HepG2 (cell line): ENCODE measurements at regions not wholly inside any gene's neighbourhood (a gene's known extent, or its start where the extent isn't known, plus 50 kb on each side); places are given as distances from the start of the nearest gene placed in this dataset.

ENCODE experiments used
- ATAC-seq: fragments of 200-7000 bp; cut with Tn5 transposase; 3 replicates; pipeline ENCODE4 v1.9.1; 2020; ENCODE audit warnings: mild to moderate bottlenecking, moderate library complexity
- BruUV-seq: library from RNA; stranded (reverse); fragments of 400-500 nt; replicated peaks from 2 replicates; lab custom pipeline; 2021; lab: Mats Ljungman, UMichigan
- CTCF ChIA-PET: fragments of 300-600 bp; formaldehyde crosslinking; extraction: SDS; loops from one replicate; lab custom pipeline; 2021; ENCODE audit warnings: low total read pairs, inconsistent platforms, low intra/inter-chr PET ratio; lab: Yijun Ruan, JAX
- POLR2A ChIA-PET: fragments of 350-600 bp; sonication (Branson Sonifier 250); formaldehyde crosslinking; loops from one replicate; lab custom pipeline; 2020; ENCODE audit warnings: antibody characterized with exemption, inconsistent platforms; lab: Yijun Ruan, JAX
- DNase-seq: peaks from one replicate; pipeline ENCODE4 v3.0.0-alpha.2; 2015; ENCODE audit warnings: low spot score
- FAIRE-seq: peaks from 3 replicates; lab custom pipeline; 2011; peaks lifted over from hg19 to GRCh38; lab: Jason Lieb, UNC
- H2AFZ ChIP-seq: one replicate; pipeline ENCODE4 v1.6.1; 2011; ENCODE audit warnings: low read length, inconsistent platforms
- H3K27ac ChIP-seq: fragments of 300-600 bp; 3 replicates; pipeline ENCODE4 v1.8.0; 2011; ENCODE audit warnings: mixed run types, mild to moderate bottlenecking, mixed read lengths, low read length, inconsistent platforms; ENCODE audit not compliant: insufficient read depth; ENCODE audit errors: extremely low read length
- H3K27me3 ChIP-seq, 2 experiments: fragments of 200-600 bp in 1 of 2; 2 replicates in 1 of 2; 3 replicates in 1 of 2; pipeline versions ENCODE4 v1.6.0 to v1.8.0; 2011; ENCODE audit warnings: low read length in 2 of 2, mild to moderate bottlenecking in 2 of 2, moderate library complexity in 2 of 2, inconsistent platforms in 1 of 2; ENCODE audit not compliant: insufficient read depth in 2 of 2, control insufficient read depth in 1 of 2
- H3K36me3 ChIP-seq, 2 experiments: fragments of 200-600 bp in 1 of 2; replicated peaks in 1 of 2; 2 replicates in 1 of 2; 3 replicates in 1 of 2; pipeline versions ENCODE4 v1.5.1 to v1.8.0; 2011; ENCODE audit warnings: low read length in 2 of 2, inconsistent platforms in 1 of 2; ENCODE audit not compliant: insufficient read depth in 2 of 2, control insufficient read depth in 1 of 2
- H3K4me1 ChIP-seq: 2 replicates; pipeline ENCODE4 v1.5.1; 2012; ENCODE audit warnings: low read length, inconsistent platforms; ENCODE audit not compliant: insufficient read depth
- H3K4me2 ChIP-seq: 2 replicates; pipeline ENCODE4 v1.6.0; 2011; ENCODE audit warnings: low read depth, low read length, inconsistent platforms
- H3K4me3 ChIP-seq, 3 experiments: fragments of 200-600 bp in 1 of 3; sonication (generic), shearing (Covaris generic) in 1 of 3; replicated peaks in 1 of 3; 2 replicates each; pipeline ENCODE4 v1.5.1; 2011 to 2016; ENCODE audit warnings: low read length in 3 of 3, inconsistent platforms in 2 of 3, low read depth in 2 of 3, mild to moderate bottlenecking in 2 of 3, control low read depth in 1 of 3, mixed read lengths in 1 of 3; ENCODE audit not compliant: insufficient read depth in 1 of 3
- H3K79me2 ChIP-seq: one replicate; pipeline ENCODE4 v1.6.1; 2011; ENCODE audit warnings: low read length, inconsistent platforms; ENCODE audit not compliant: insufficient read depth
- H3K9ac ChIP-seq: 2 replicates; pipeline ENCODE4 v1.6.0; 2011; ENCODE audit warnings: mild to moderate bottlenecking, low read depth, low read length, inconsistent platforms; ENCODE audit not compliant: insufficient read depth
- H3K9me3 ChIP-seq: 2 replicates; pipeline ENCODE4 v1.5.1; 2012; ENCODE audit warnings: mild to moderate bottlenecking, low read length
- H4K20me1 ChIP-seq: 2 replicates; pipeline ENCODE4 v1.6.0; 2011; ENCODE audit warnings: inconsistent platforms, mild to moderate bottlenecking, low read length, moderate library complexity; ENCODE audit not compliant: insufficient read depth
- ERF ChIP-seq: IDR thresholded peaks from 2 replicates; pipeline ENCODE4 v1.6.1; 2018; ENCODE audit warnings: missing biosample characterization, missing genetic modification reagents
- FOXK1 ChIP-seq: sonication (generic); formaldehyde crosslinking; IDR thresholded peaks from 2 replicates; pipeline ENCODE4 v1.4.0; 2020; ENCODE audit warnings: low read depth, missing genetic modification reagents, borderline replicate concordance
- KAT7 ChIP-seq: IDR thresholded peaks from 2 replicates; pipeline ENCODE4 v1.6.1; 2018; ENCODE audit warnings: borderline replicate concordance, missing compliant biosample characterization
- MED8 ChIP-seq: sonication (generic); formaldehyde crosslinking; IDR thresholded peaks from 2 replicates; pipeline ENCODE4 v1.8.1; 2023; ENCODE audit warnings: mild to moderate bottlenecking, missing genetic modification reagents; ENCODE audit not compliant: insufficient replicate concordance
- MEF2D ChIP-seq: sonication (generic); formaldehyde crosslinking; IDR thresholded peaks from 2 replicates; pipeline ENCODE4 v1.5.1; 2020; ENCODE audit warnings: mild to moderate bottlenecking, missing genetic modification reagents
- U2AF1 ChIP-seq: fragments of 200-400 bp; formaldehyde crosslinking; optimal IDR thresholded peaks from 2 replicates; pipeline ENCODE3; 2017; ENCODE audit warnings: mild to moderate bottlenecking, low read depth, low read length
- ZBTB25 ChIP-seq: IDR thresholded peaks from 2 replicates; pipeline ENCODE4 v1.6.1; 2018; ENCODE audit warnings: missing genetic modification reagents
- ZFP82 ChIP-seq: sonication (generic); formaldehyde crosslinking; IDR thresholded peaks from 2 replicates; pipeline ENCODE4 v1.5.1; 2020; ENCODE audit warnings: mild to moderate bottlenecking, missing genetic modification reagents, borderline replicate concordance
- ZNF138 ChIP-seq: sonication (generic); formaldehyde crosslinking; IDR thresholded peaks from 2 replicates; pipeline ENCODE4 v1.5.0; 2020; ENCODE audit warnings: mild to moderate bottlenecking, low read depth, missing genetic modification reagents
- ZNF275 ChIP-seq: sonication (generic); formaldehyde crosslinking; IDR thresholded peaks from 2 replicates; pipeline ENCODE4 v1.8.0; 2022; ENCODE audit warnings: missing genetic modification reagents, mild to moderate bottlenecking, inconsistent platforms, borderline replicate concordance
- ZNF317 ChIP-seq: sonication (generic); formaldehyde crosslinking; IDR thresholded peaks from 2 replicates; pipeline ENCODE4 v1.5.0; 2020; ENCODE audit warnings: mild to moderate bottlenecking, missing genetic modification reagents
- ZNF33A ChIP-seq: sonication (generic); formaldehyde crosslinking; IDR thresholded peaks from 2 replicates; pipeline ENCODE4 v1.5.1; 2020; ENCODE audit warnings: missing genetic modification reagents, mild to moderate bottlenecking, moderate library complexity, borderline replicate concordance
- ZNF512B ChIP-seq: sonication (generic); formaldehyde crosslinking; IDR thresholded peaks from 2 replicates; pipeline ENCODE4 v1.5.1; 2020; ENCODE audit warnings: missing genetic modification reagents, mild to moderate bottlenecking, borderline replicate concordance
- ZNF615 ChIP-seq: sonication (generic); formaldehyde crosslinking; IDR thresholded peaks from 2 replicates; pipeline ENCODE4 v1.5.0; 2020; ENCODE audit warnings: mild to moderate bottlenecking, missing genetic modification reagents, borderline replicate concordance
- ZNF747 ChIP-seq: sonication (generic); formaldehyde crosslinking; IDR thresholded peaks from 2 replicates; pipeline ENCODE4 v1.8.1; 2023; ENCODE audit warnings: missing genetic modification reagents, mild to moderate bottlenecking, borderline replicate concordance
- WGBS: methylation state at CpG from one replicate; pipeline ENCODE4 v1.1.6; 2017; ENCODE audit warnings: low lambda C conversion rate; 5-methylcytosine and 5-hydroxymethylcytosine counted together
- in situ Hi-C: cut with HindIII; loops from 2 replicates; pipeline ENCODE4 v1.10.0; 2017; ENCODE audit warnings: low pct_unique_long_range_greater_than_20kb; ENCODE audit not compliant: extremely low pct_ligation_motif_present
- intact Hi-C: fragments of 100-400 bp; cut with micrococcal nuclease; formaldehyde crosslinking; loops from one replicate; pipeline ENCODE4 v1.10.0; 2022; ENCODE audit not compliant: unreplicated experiment

GRCh38 chr13:77397636-77398035, 70.7 kb upstream of the MYCBP2 start:
- Histone ChIP-seq H4K20me1 (no peaks in the 10 kb centered on the region), H3K4me1 (no peaks in the 10 kb centered on the region), H3K27me3 (no peaks in the 10 kb centered on the region; a peak in 1 of 5 replicates), H3K9ac (no peak overlapping the region), H3K9me3 (no peaks in the 10 kb centered on the region), H3K79me2 (no peaks in the 10 kb centered on the region), H3K27ac (no peak overlapping the region), H3K4me2 (no peak overlapping the region), H2AFZ (no peak overlapping the region), H3K36me3 (no peaks in the 10 kb centered on the region), H3K4me3 (no peak overlapping the region)
- no peak for TF ChIP-seq ZNF138 (CRISPR knock-in tag)
- WGBS = 8% methylated on average over 2 of the region's 2 CpGs
- FAIRE-seq = no peak
- POLR2A ChIA-PET = no interaction called here
- no TSS peak for BruUV-seq
- intact Hi-C loops (no loop called here), in situ Hi-C loops (no loop called here)
- CTCF ChIA-PET = no interaction called here
- no peak for DNase-seq
- ATAC-seq = no peak

GRCh38 chr13:77391475-77391874, 64.6 kb upstream of the MYCBP2 start:
- Histone ChIP-seq H3K4me3 (no peak overlapping the region), H3K9ac (no peak overlapping the region), H3K36me3 (no peaks in the 10 kb centered on the region), H3K27ac (no peak overlapping the region), H3K9me3 (no peaks in the 10 kb centered on the region), H3K27me3 (no peaks in the 10 kb centered on the region), H3K4me2 (no peak overlapping the region), H2AFZ (no peak overlapping the region), H3K4me1 (no peaks in the 10 kb centered on the region), H3K79me2 (no peaks in the 10 kb centered on the region), H4K20me1 (no peaks in the 10 kb centered on the region)
- no peak for ATAC-seq
- CTCF ChIA-PET = no interaction called here
- POLR2A ChIA-PET = no interaction called here
- FAIRE-seq = no peak
- intact Hi-C loops = no loop called here
- no peak for DNase-seq
- in situ Hi-C loops = no loop called here
- BruUV-seq = no TSS peak
- TF ChIP-seq U2AF1 = no peak
- no peak for TF ChIP-seq ERF
- TF ChIP-seq ZNF275 (CRISPR knock-in tag) = no peak
- TF ChIP-seq FOXK1 (CRISPR knock-in tag) = no peak
- TF ChIP-seq ZNF512B (CRISPR knock-in tag) = no peak
- TF ChIP-seq ZBTB25 (CRISPR knock-in tag) = no peak
- TF ChIP-seq KAT7 = no peak
- TF ChIP-seq MEF2D (CRISPR knock-in tag) = no peak
- TF ChIP-seq ZNF317 (CRISPR knock-in tag) = no peak
- no peak for TF ChIP-seq MED8
- TF ChIP-seq ZNF615 (CRISPR knock-in tag) = no peak
- TF ChIP-seq ZNF747 (CRISPR knock-in tag) = no peak
- TF ChIP-seq ZNF33A (CRISPR knock-in tag) = no peak
- no peak for TF ChIP-seq ZFP82 (CRISPR knock-in tag)
